SK-N-SH (cell line): ENCODE measurements at regions not wholly inside any gene's neighbourhood (a gene's known extent, or its start where the extent isn't known, plus 50 kb on each side); places are given as distances from the start of the nearest gene placed in this dataset.

Experiments
- CTCF ChIA-PET: fragments of 300-600, 350-600 bp; formaldehyde crosslinking; extraction: SDS; loops from one replicate; lab custom pipeline; 2021; lab: Yijun Ruan, JAX
- POLR2A ChIA-PET: fragments of 350-600 bp; sonication (Branson Sonifier 250); formaldehyde crosslinking; extraction: SDS; loops from one replicate; lab custom pipeline; 2020; ENCODE audit warnings: antibody characterized with exemption, inconsistent platforms; lab: Yijun Ruan, JAX
- DNase-seq: peaks from one replicate; pipeline ENCODE4 v3.0.0; 2012
- H2AFZ ChIP-seq: fragments of 200-600 bp; sonication (generic); 2 replicates; pipeline ENCODE4 v1.8.1; 2016; ENCODE audit warnings: antibody characterized with exemption, mild to moderate bottlenecking, low read depth
- H3F3A ChIP-seq: fragments of 200-600 bp; sonication (generic); replicated peaks from 2 replicates; pipeline ENCODE3; 2016; ENCODE audit warnings: antibody characterized with exemption, mild to moderate bottlenecking; ENCODE audit not compliant: insufficient read depth
- H3K27ac ChIP-seq, 2 experiments: fragments of 200-500 bp in 1 of 2; fragments of 200-600 bp in 1 of 2; sonication (Bioruptor generic) in 1 of 2; sonication (generic), shearing (Covaris generic) in 1 of 2; 2 replicates each; pipeline versions ENCODE4 v1.5.1 to v1.6.1; 2014 to 2016; ENCODE audit warnings: low read depth in 2 of 2, inconsistent platforms in 1 of 2, low read length in 1 of 2, mild to moderate bottlenecking in 1 of 2, mixed read lengths in 1 of 2
- H3K27me3 ChIP-seq: fragments of 200-600 bp; sonication (generic), shearing (Covaris generic); 2 replicates; pipeline ENCODE4 v1.6.1; 2016; ENCODE audit warnings: mixed run types; ENCODE audit not compliant: insufficient read depth
- H3K36me3 ChIP-seq, 2 experiments: fragments of 200-500 bp in 1 of 2; fragments of 200-600 bp in 1 of 2; sonication (Bioruptor generic) in 1 of 2; sonication (generic) in 1 of 2; replicated peaks in 1 of 2; 2 replicates each; pipeline versions ENCODE3 to v1.5.1; 2014 to 2016; ENCODE audit warnings: low read length in 1 of 2, mild to moderate bottlenecking in 1 of 2; ENCODE audit not compliant: insufficient read depth in 2 of 2, control insufficient read depth in 1 of 2
- H3K4me1 ChIP-seq, 2 experiments: fragments of 200-500 bp in 1 of 2; fragments of 200-600 bp in 1 of 2; sonication (Bioruptor generic) in 1 of 2; sonication (generic), shearing (Covaris generic) in 1 of 2; 2 replicates each; pipeline versions ENCODE4 v1.5.1 to v1.6.1; 2014 to 2016; ENCODE audit warnings: low read depth in 1 of 2, low read length in 1 of 2, mixed run types in 1 of 2; ENCODE audit not compliant: insufficient read depth in 2 of 2, control insufficient read depth in 1 of 2
- H3K4me2 ChIP-seq: fragments of 200-600 bp; sonication (generic), shearing (Covaris generic); 2 replicates; pipeline ENCODE4 v1.6.1; 2017; ENCODE audit warnings: mixed run types
- H3K4me3 ChIP-seq, 2 experiments: fragments of 200-500 bp in 1 of 2; fragments of 200-600 bp in 1 of 2; sonication (Bioruptor generic) in 1 of 2; sonication (generic), shearing (Covaris generic) in 1 of 2; 2 replicates each; pipeline versions ENCODE4 v1.5.1 to v1.8.1; 2014 to 2016; ENCODE audit warnings: low read depth in 2 of 2, inconsistent platforms in 1 of 2, low read length in 1 of 2, mild to moderate bottlenecking in 1 of 2, mixed read lengths in 1 of 2, moderate library complexity in 1 of 2
- H3K79me2 ChIP-seq: fragments of 200-600 bp; sonication (generic); 2 replicates; pipeline ENCODE4 v1.8.1; 2017; ENCODE audit warnings: mild to moderate bottlenecking; ENCODE audit not compliant: insufficient read depth
- H3K9ac ChIP-seq: fragments of 200-600 bp; sonication (generic); 2 replicates; pipeline ENCODE4 v1.6.1; 2017; ENCODE audit warnings: mixed run types
- H3K9me2 ChIP-seq: fragments of 200-600 bp; sonication (generic); 2 replicates; pipeline ENCODE4 v1.6.1; 2017; ENCODE audit warnings: mixed run types
- H3K9me3 ChIP-seq: fragments of 200-600 bp; sonication (generic); 2 replicates; pipeline ENCODE4 v1.6.1; 2017; ENCODE audit warnings: mixed run types, mild to moderate bottlenecking, moderate library complexity
- H4K20me1 ChIP-seq: fragments of 200-600 bp; sonication (generic); 2 replicates; pipeline ENCODE4 v1.6.1; 2017; ENCODE audit warnings: mild to moderate bottlenecking, mixed run types; ENCODE audit not compliant: insufficient read depth
- CHD2 ChIP-seq: fragments of 150-350 bp; IDR thresholded peaks from 2 replicates; pipeline ENCODE4 v1.6.1; 2018; ENCODE audit warnings: low read length; ENCODE audit not compliant: partially characterized antibody
- EP300 ChIP-seq, 2 experiments: IDR thresholded peaks; 2 replicates each; pipeline versions ENCODE4 v1.4.0 to v1.6.1; 2012; ENCODE audit warnings: borderline replicate concordance in 1 of 2, low read depth in 1 of 2, low read length in 1 of 2
- EZH2phosphoT487 ChIP-seq: fragments of 200-600 bp; sonication (generic); IDR thresholded peaks from 2 replicates; pipeline ENCODE4 v1.6.1; 2017; ENCODE audit warnings: low read depth, mixed run types, mild to moderate bottlenecking, antibody characterized with exemption, moderate library complexity, borderline replicate concordance
- FOSL2 ChIP-seq: IDR thresholded peaks from 2 replicates; pipeline ENCODE4 v1.4.0; 2012; ENCODE audit warnings: low read depth, mild to moderate bottlenecking, moderate library complexity, borderline replicate concordance
- FOXM1 ChIP-seq: IDR thresholded peaks from 2 replicates; pipeline ENCODE4 v1.4.0; 2012; ENCODE audit warnings: low read depth, mild to moderate bottlenecking
- GABPA ChIP-seq: IDR thresholded peaks from 2 replicates; pipeline ENCODE4 v1.4.0; 2012; ENCODE audit warnings: low read depth, mild to moderate bottlenecking
- GATA2 ChIP-seq: sonication (generic); formaldehyde crosslinking; IDR thresholded peaks from 2 replicates; pipeline ENCODE4 v1.5.0; 2020; ENCODE audit warnings: mild to moderate bottlenecking, missing genetic modification reagents
- IRF3 ChIP-seq: fragments of 150-350 bp; IDR thresholded peaks from 2 replicates; pipeline ENCODE4 v1.6.1; 2016; ENCODE audit warnings: mild to moderate bottlenecking, low read depth, low read length
- MAX ChIP-seq: IDR thresholded peaks from 2 replicates; pipeline ENCODE4 v1.4.0; 2012; ENCODE audit warnings: low read depth
- NRF1 ChIP-seq: IDR thresholded peaks from 2 replicates; pipeline ENCODE4 v1.6.1; 2012; ENCODE audit warnings: low read depth, mild to moderate bottlenecking, low read length
- RAD21 ChIP-seq: IDR thresholded peaks from 2 replicates; pipeline ENCODE4 v1.6.1; 2012; ENCODE audit warnings: mild to moderate bottlenecking, low read length
- RFX5 ChIP-seq: IDR thresholded peaks from 2 replicates; pipeline ENCODE4 v1.6.1; 2012; ENCODE audit warnings: mild to moderate bottlenecking, improper control_type of control experiment, low read length
- RXRA ChIP-seq: IDR thresholded peaks from 2 replicates; pipeline ENCODE4 v1.4.0; 2012; ENCODE audit warnings: low read depth, mild to moderate bottlenecking, borderline replicate concordance
- SMC3 ChIP-seq: IDR thresholded peaks from 2 replicates; pipeline ENCODE4 v1.6.1; 2012; ENCODE audit warnings: low read depth, low read length, improper control_type of control experiment
- TAF1 ChIP-seq: IDR thresholded peaks from 2 replicates; pipeline ENCODE4 v1.6.1; 2012; ENCODE audit warnings: low read depth, mild to moderate bottlenecking, low read length, moderate library complexity, borderline replicate concordance
- TCF12 ChIP-seq: IDR thresholded peaks from 2 replicates; pipeline ENCODE4 v1.4.0; 2012
- USF2 ChIP-seq: fragments of 150-350 bp; IDR thresholded peaks from 2 replicates; pipeline ENCODE4 v1.6.1; 2017; ENCODE audit warnings: antibody characterized with exemption, low read length, low read depth, borderline replicate concordance
- ZBTB33 ChIP-seq: IDR thresholded peaks from 2 replicates; pipeline ENCODE4 v1.4.0; 2012; ENCODE audit warnings: low read depth, borderline replicate concordance
- WGBS: methylation state at CpG from one replicate; pipeline ENCODE4 v1.1.6; 2017; ENCODE audit warnings: low lambda C conversion rate; 5-methylcytosine and 5-hydroxymethylcytosine counted together

- 49% methylated on average over 6 of the region's 6 CpGs for WGBS
- TF ChIP-seq ZBTB33 (no peak), USF2 (no peak), GATA2 (CRISPR knock-in tag) (no peak), NRF1 (no peak), MAX (no peak), IRF3 (no peak), RAD21 (no peak), EP300 (IDR thresholded peaks at IDR 0.05; ENCODE audit: borderline replicate concordance in 1 of 2, low read depth in 1 of 2, low read length in 1 of 2) (no peak), EZH2phosphoT487 (no peak), SMC3 (no peak), CHD2 (no peak), FOXM1 (no peak), RXRA (no peak), RFX5 (no peak), GABPA (no peak), FOSL2 (no peak), TAF1 (no peak), TCF12 (no peak)
- H3K4me2 ChIP-seq: no peak overlapping the region
- no peaks in the 10 kb centered on the region for H4K20me1 ChIP-seq
- no peaks in the 10 kb centered on the region for H3K9me3 ChIP-seq
- H3F3A ChIP-seq: no peaks in the 10 kb centered on the region
- no peaks in the 10 kb centered on the region for H3K27me3 ChIP-seq
- H3K9me2 ChIP-seq: no peaks in the 10 kb centered on the region
- no peak overlapping the region for H3K4me3 ChIP-seq
- POLR2A ChIA-PET: no interaction called here
- H2AFZ ChIP-seq: no peak overlapping the region
- no peaks in the 10 kb centered on the region for H3K36me3 ChIP-seq
- CTCF ChIA-PET: no interaction called here
- no peak overlapping the region for H3K9ac ChIP-seq
- no peaks in the 10 kb centered on the region for H3K4me1 ChIP-seq
- no peaks in the 10 kb centered on the region for H3K79me2 ChIP-seq
- H3K27ac ChIP-seq: no peak overlapping the region
- DNase-seq: no peak
Observed at GRCh38 chr18:38241216-38241615, 675.6 kb upstream of the CELF4 start.
